Ectodermal cell (in vitro differentiated cells): ENCODE measurements at regions not wholly inside any gene's neighbourhood (a gene's known extent, or its start where the extent isn't known, plus 50 kb on each side); places are given as distances from the start of the nearest gene placed in this dataset.

Source experiments
- H3K27ac ChIP-seq: 2 replicates; pipeline ENCODE4 v1.7.0; 2013; ENCODE audit warnings: mild to moderate bottlenecking, low read depth, low read length; ENCODE audit not compliant: insufficient read depth, poor library complexity, severe bottlenecking
- H3K27me3 ChIP-seq: 2 replicates; pipeline ENCODE4 v1.7.0; 2013; ENCODE audit warnings: mild to moderate bottlenecking, low read length; ENCODE audit not compliant: insufficient read depth, control insufficient read depth, poor library complexity, severe bottlenecking
- H3K36me3 ChIP-seq: one replicate; pipeline ENCODE4 v1.7.0; 2013; ENCODE audit warnings: low read length; ENCODE audit not compliant: control insufficient read depth, insufficient read depth
- H3K4me1 ChIP-seq: one replicate; pipeline ENCODE4 v1.7.0; 2013; ENCODE audit warnings: low read length; ENCODE audit not compliant: control insufficient read depth, insufficient read depth
- H3K4me3 ChIP-seq: 2 replicates; pipeline ENCODE4 v1.7.0; 2013; ENCODE audit warnings: low read depth, low read length, control low read depth; ENCODE audit not compliant: insufficient read depth
- H3K9me3 ChIP-seq: 2 replicates; pipeline ENCODE4 v1.7.0; 2013; ENCODE audit warnings: mild to moderate bottlenecking, low read length, moderate library complexity; ENCODE audit not compliant: control insufficient read depth
- WGBS, 2 experiments: methylation state at CpG; one replicate each; pipeline ENCODE4 v1.1.7; 2013; ENCODE audit warnings: missing lambda C conversion rate in 2 of 2; 5-methylcytosine and 5-hydroxymethylcytosine counted together

DNA sequence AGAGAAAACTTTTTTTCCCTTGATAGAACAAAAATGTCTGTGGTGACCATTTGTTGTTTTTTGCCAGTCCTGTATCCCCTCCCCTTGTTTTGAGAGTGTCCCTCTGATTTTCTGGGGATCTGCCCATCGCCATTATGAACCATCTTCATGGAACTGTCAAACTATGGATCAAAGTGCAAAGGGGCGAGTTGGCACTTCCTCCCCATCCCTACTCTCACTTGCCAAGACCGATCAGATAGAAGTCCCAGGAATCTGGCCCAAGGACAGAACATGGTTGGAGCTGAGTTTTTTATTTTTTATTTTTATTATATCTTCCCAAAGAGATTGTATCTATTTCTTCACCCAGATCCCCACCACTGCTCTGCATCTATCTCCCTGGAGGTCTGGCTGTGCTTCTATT lies 221.4 kb downstream of the IKZF2 start:
- Histone ChIP-seq H3K4me1 (no peaks in the 10 kb centered on the region), H3K27me3 (no peaks in the 10 kb centered on the region), H3K27ac (no peak overlapping the region), H3K4me3 (no peak overlapping the region), H3K9me3 (no peaks in the 10 kb centered on the region), H3K36me3 (no peaks in the 10 kb centered on the region)
- 95 to 98% methylated on average over 2 to 3 of the region's 3 CpGs for WGBS, 2 experiments

DNA sequence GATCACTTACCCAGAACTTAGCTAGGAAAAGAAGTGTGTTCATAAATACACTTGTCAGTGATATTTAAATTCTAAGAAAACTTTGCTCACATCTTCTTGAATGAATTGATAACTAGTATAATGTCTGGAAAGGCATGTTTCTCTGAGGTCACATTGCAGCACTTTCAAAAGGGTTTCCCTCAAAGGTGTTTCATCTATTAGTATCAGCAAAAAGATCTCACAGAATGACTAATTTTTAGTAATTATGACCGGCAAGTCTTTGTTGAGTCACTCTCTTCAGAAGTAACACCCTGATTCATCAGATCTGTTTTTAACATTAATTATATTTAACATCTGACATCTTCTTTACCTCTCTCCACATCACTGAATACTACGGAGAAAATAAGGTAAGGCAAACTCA lies 222.3 kb downstream of the IKZF2 start:
- no peaks in the 10 kb centered on the region for H3K4me1 ChIP-seq
- no peaks in the 10 kb centered on the region for H3K9me3 ChIP-seq
- 83 to 96% methylated on average over 1 of the region's 2 CpGs for WGBS, 2 experiments

DNA sequence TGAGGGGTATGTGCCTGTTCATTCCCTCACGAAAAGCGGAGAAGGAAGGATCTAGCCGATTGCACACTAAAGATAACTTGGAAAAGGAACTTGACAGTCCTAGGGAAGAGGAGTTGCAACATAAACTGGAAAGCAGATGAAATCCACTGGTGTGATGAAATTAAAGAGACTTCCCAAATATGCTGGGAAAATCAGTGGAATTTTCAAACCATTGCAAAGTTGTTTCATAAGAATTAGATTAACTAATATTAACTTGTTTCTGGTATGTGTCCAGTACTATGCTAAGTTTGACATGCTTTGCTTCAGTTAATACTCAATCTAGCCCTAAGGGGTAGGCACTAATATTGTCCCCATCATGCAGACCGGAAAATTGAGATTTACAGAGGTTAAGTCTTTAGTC lies 222.7 kb downstream of the IKZF2 start:
- Histone ChIP-seq H3K4me1 (no peaks in the 10 kb centered on the region), H3K4me3 (no peak overlapping the region), H3K9me3 (no peaks in the 10 kb centered on the region), H3K27me3 (no peaks in the 10 kb centered on the region), H3K27ac (no peak overlapping the region), H3K36me3 (no peaks in the 10 kb centered on the region)
- WGBS, 2 experiments: 96% methylated on average over 4 of the region's 4 CpGs

More for the DNA sequence above, 222.3 kb downstream of the IKZF2 start:
- no peaks in the 10 kb centered on the region for H3K36me3 ChIP-seq
- no peak overlapping the region for H3K27ac ChIP-seq
- H3K4me3 ChIP-seq: no peak overlapping the region
- no peaks in the 10 kb centered on the region for H3K27me3 ChIP-seq

DNA sequence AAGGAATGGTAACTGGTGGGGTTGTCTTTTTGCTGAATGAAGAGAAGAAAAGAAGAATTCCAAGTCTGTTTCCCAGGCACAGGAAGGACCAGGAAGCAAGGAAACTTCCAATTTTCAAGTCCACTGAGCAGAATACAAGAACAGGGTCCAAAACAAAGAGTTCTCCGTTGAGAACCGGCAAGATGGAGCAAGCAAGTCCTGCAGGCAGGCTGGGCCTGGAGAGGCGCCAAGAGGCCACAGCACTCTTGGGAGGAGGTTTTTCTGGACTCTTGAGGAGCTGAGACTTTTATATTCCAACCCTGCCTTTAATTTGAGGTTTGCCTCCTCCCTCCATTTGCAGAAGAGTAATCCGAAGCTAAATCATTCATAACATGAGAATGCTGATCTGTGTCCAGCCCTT lies 224.5 kb downstream of the IKZF2 start:
- H3K4me3 ChIP-seq: no peak overlapping the region
- no peaks in the 10 kb centered on the region for H3K36me3 ChIP-seq
- no peaks in the 10 kb centered on the region for H3K27me3 ChIP-seq
- no peak overlapping the region for H3K27ac ChIP-seq
- no peaks in the 10 kb centered on the region for H3K4me1 ChIP-seq
- 87 to 97% methylated on average over 4 of the region's 4 CpGs for WGBS, 2 experiments
- H3K9me3 ChIP-seq: no peaks in the 10 kb centered on the region

DNA sequence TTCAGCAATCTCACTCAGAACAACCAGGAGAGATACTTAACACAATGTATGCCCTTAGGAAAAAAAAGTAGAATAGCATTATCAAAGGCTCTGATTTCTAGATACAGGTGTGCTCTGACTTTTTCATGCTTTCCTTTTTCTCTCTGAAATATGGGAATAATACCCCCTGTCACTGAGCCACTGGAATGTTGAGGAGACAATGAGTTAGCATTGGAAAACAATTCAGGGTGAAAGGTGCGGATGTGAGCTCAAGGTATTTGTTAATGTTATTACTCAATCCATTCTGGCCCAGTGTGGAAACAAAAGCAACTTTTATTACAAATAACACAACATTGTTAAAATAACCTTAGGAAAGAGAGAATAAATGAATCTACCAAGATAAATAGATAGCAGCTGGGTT lies 228.0 kb downstream of the IKZF2 start:
- no peaks in the 10 kb centered on the region for H3K4me1 ChIP-seq
- 100% methylated on average over 1 of the region's 1 CpG; no CpG with 5 or more reads in 1 of the 2 experiments for WGBS, 2 experiments
- no peaks in the 10 kb centered on the region for H3K9me3 ChIP-seq
- no peaks in the 10 kb centered on the region for H3K36me3 ChIP-seq
- H3K27ac ChIP-seq: no peak overlapping the region
- H3K4me3 ChIP-seq: no peak overlapping the region
- no peaks in the 10 kb centered on the region for H3K27me3 ChIP-seq

DNA sequence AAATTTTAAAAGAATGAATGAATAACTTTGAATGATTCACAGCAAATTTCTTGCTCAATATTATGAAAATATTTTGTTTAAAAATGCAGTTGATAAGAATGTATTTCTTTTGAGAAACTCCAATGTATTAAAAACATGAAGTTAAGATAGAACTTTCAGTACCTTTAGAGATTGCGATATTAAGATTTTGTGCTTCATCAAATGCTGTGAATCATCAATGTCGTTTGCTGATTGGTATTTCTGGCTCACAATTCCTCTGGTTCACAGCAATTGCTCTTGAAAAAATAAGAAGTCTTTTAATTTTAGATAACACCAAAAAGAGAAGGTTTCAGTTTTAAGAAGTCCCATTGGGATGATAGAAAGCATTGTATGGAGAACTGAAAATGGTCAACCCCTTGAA lies 228.7 kb downstream of the IKZF2 start:
- WGBS, 2 experiments: 98 to 100% methylated on average over 2 of the region's 2 CpGs
- Histone ChIP-seq H3K9me3 (no peaks in the 10 kb centered on the region), H3K4me1 (no peaks in the 10 kb centered on the region), H3K27ac (no peak overlapping the region), H3K27me3 (no peaks in the 10 kb centered on the region), H3K4me3 (no peak overlapping the region), H3K36me3 (no peaks in the 10 kb centered on the region)

DNA sequence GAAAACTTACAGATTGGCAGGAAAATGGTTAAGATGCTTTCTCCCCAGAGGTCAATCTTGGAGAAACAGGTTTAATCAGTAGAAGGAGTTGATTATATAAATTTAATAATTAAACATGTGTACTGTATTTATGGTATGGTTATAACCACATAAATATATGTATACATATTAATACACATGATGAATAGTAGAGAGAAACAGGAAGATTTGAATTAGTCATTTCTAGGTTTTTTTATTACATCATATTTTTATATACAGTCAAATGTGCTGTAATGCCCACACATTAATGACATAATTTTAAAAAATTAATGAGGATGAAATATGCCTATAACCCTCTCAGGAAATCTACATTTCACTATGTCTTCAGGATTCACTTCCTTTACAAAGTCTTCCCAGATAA lies 229.7 kb downstream of the IKZF2 start:
- no peaks in the 10 kb centered on the region for H3K27me3 ChIP-seq
- no peaks in the 10 kb centered on the region for H3K9me3 ChIP-seq
- no peaks in the 10 kb centered on the region for H3K36me3 ChIP-seq
- no peak overlapping the region for H3K4me3 ChIP-seq
- H3K27ac ChIP-seq: no peak overlapping the region
- H3K4me1 ChIP-seq: peaks cover 4% of the 10 kb centered on the region

DNA sequence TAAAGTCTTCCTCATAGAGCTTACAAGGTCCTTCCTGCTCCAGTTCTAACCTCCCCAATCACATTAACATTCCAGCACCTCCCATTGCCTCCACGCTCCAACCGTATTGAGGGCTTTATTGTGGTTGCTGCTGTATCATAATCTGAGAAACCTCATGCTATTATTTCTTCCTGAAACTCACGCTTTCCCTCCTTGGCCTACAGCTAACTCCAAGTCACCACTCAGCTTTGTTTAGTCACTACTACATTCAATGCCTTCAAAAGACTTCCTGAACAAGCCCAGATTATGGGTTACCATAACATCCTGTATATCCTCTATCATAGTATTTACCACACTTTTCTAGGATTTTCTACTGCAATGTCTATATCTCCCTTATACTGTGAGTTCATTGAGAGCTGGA lies 230.4 kb downstream of the IKZF2 start:
- H3K9me3 ChIP-seq: no peaks in the 10 kb centered on the region
- 90 to 94% methylated on average over 3 of the region's 3 CpGs for WGBS, 2 experiments
- H3K4me1 ChIP-seq: peaks cover 10% of the 10 kb centered on the region
- H3K36me3 ChIP-seq: no peaks in the 10 kb centered on the region
- no peak overlapping the region for H3K4me3 ChIP-seq
- no peak overlapping the region for H3K27ac ChIP-seq
- H3K27me3 ChIP-seq: no peaks in the 10 kb centered on the region

DNA sequence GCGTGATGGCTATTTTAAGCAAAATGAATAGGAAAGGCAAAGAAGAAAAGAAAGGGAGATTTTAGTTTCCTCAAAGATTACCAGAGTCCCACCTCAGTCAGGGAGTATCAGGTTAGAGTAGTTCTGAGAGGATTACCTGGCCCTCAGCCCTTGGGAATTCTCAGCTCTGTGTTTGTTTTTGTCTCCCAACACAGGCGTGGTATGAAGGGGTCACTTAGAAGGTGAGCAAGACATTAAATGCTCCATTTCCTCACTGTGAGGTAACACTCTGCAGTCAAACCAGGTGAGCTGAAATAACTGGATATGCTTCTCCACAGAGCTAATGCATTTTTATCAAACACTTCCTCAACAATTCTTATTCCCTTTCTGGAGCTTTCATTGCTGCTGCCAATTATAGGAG lies 232.2 kb downstream of the IKZF2 start:
- no peaks in the 10 kb centered on the region for H3K27me3 ChIP-seq
- no peak overlapping the region for H3K4me3 ChIP-seq
- peaks cover 10% of the 10 kb centered on the region for H3K4me1 ChIP-seq
- WGBS, 2 experiments: 93 to 96% methylated on average over 2 of the region's 2 CpGs
- no peak overlapping the region for H3K27ac ChIP-seq
- no peaks in the 10 kb centered on the region for H3K36me3 ChIP-seq
- no peaks in the 10 kb centered on the region for H3K9me3 ChIP-seq

DNA sequence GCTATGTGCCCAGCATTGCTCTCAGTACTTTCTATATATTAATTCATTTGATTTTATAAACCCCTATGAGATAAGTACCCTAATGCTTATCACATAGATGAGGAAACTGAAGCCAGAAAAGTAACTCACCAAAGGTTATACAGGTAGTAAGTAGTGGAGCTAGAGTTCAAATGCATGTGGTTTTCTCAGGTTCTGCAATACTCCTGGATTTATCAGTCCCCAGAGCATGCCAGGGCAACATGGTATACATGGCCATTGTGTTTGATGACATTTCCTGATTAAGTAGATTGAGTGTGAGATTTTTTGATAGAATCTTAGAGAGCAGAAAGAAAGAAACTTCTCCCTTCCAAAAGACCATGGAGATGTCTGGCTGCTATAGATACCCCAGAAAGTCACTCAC lies 233.1 kb downstream of the IKZF2 start:
- Histone ChIP-seq H3K36me3 (no peaks in the 10 kb centered on the region), H3K4me1 (peaks cover 13% of the 10 kb centered on the region), H3K27ac (no peak overlapping the region), H3K9me3 (no peaks in the 10 kb centered on the region), H3K27me3 (no peaks in the 10 kb centered on the region), H3K4me3 (no peak overlapping the region)

DNA sequence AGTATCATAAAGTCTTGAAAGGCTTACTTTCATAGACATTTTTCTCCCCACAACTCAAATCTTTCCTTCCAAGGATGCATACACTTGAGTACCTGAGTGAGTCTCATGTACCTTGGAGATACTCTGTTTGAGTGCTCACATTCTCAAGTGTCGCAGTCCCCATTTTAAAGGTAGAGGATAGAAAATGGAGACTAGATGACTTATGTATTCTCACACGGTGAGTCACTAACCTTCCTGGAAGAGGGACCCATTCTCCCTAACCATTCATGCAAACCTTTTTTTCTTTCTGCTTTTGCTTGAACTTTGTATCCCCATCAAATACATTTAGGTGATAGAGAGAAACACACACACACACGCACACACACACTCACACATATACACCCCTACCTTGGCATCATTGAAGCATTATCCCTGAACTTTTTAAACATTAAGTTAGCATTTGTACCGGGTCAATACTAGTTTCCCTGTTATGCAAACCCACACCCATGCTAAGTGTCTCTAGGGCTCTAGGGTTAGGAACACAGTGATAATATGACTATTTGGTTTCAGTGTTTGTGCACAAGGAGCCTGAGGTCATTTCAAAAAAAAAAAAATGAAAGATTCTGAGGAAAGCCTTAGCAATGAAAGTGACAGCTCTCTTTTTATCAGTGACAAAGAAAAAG lies 236.2 kb downstream of the IKZF2 start:
- Histone ChIP-seq H3K36me3 (no peaks in the 10 kb centered on the region), H3K27ac (no peak overlapping the region), H3K4me3 (no peak overlapping the region), H3K27me3 (no peaks in the 10 kb centered on the region), H3K4me1 (peaks cover 14% of the 10 kb centered on the region), H3K9me3 (no peaks in the 10 kb centered on the region)
- 86 to 100% methylated on average over 3 to 4 of the region's 4 CpGs for WGBS, 2 experiments
